HG03457 (cell line): ENCODE measurements at regions not wholly inside any gene's neighbourhood (a gene's known extent, or its start where the extent isn't known, plus 50 kb on each side); places are given as distances from the start of the nearest gene placed in this dataset.

Experiments used
- ATAC-seq: cut with Tn5 transposase; IDR thresholded peaks from one replicate; pipeline ENCODE4 v1.9.1; 2021; ENCODE audit warnings: moderate number of reproducible peaks; ENCODE audit not compliant: unreplicated experiment

DNA sequence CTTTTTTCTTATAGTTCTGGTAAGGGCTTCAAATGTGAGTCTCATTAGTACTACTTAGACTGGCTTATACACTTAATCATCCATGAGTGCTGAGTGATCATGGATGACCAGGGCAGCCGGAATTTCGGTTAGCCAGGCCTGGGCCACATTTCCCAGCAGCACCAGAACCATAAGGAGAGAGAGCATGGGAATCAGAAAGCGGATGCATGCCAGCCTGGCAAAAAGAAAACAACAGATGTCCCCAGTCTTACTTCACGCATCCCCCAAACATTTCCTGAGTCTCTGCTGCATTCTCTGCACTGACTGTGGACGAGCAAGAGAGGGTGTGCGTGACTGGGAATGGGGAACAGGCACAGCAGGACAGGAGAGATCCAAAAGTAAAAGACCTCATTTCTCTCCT is 371.1 kb upstream of the ZNF608 start:
- no peak for ATAC-seq

DNA sequence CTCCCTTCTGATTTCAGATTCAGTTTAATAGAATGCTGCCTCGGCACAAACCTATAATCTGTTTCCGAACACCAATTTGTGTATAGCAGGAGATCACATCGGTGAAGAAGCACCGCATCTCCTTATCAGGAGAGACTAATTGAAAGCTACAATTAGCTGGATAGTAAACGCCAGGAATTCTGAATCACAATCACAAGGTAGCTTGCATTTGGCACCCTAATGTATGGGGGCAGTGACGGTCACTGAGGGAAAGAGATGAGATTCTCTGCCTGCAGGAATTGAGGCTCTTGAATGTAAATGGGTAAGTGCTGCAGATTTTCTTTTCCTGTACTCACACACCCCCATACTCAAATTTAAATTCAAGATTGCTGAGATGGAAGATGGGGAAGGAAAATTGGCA is 373.6 kb upstream of the ZNF608 start:
- ATAC-seq = no peak

DNA sequence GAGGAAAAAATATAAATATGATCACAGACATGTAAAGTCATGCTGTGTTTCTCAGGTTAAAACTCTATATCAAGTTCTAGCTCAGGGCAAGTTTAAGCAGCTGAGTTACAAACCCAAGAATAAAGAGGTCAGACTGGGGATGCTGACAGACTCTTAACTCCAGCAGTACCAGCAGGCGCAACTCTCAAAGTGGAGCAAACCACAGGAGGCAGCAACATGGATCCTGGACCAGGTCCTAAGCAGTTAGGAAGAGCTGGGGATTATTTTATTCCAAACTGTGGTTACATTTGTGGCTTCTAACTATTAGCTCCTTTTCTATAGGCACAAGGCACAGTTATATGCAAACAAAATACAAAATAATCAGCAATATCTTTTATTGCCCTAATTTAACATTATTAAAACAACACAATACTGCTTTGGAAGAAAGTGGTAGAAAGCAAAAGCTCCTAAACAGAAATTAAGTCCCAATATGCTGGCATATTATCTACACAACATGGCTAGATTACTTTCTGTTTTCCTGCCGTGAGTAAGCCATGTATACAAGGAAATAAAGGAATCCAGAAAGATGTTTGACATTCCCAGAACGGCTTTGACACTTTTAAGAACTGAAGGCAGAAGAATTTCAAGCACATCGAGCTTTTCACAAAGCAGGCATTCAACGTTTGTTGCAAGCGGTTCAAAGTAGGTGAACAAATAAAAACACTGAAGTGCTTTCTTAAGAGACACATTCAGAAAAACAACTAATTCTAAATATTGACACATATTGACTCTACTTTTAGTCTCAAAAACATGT is 378.8 kb upstream of the ZNF608 start:
- no peak for ATAC-seq

DNA sequence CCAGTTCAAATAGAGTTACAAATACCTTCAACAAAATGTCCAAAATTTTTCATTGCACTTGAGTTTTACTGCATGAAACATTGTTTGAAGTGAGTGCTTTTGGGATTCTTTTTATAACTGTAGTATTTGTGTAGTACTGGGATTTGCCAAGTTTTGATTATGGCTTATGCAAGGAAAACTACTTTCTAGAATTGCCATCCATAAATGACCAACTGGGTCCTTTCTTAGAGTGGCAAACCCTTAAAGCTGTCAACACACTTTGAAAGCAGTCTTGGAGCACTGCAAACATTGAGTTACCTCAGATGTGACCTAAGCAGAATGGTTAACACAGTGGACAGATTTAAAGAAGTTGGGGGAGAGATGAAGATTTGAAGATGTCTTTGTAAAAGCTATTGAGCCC is 379.6 kb upstream of the ZNF608 start:
- no peak for ATAC-seq

DNA sequence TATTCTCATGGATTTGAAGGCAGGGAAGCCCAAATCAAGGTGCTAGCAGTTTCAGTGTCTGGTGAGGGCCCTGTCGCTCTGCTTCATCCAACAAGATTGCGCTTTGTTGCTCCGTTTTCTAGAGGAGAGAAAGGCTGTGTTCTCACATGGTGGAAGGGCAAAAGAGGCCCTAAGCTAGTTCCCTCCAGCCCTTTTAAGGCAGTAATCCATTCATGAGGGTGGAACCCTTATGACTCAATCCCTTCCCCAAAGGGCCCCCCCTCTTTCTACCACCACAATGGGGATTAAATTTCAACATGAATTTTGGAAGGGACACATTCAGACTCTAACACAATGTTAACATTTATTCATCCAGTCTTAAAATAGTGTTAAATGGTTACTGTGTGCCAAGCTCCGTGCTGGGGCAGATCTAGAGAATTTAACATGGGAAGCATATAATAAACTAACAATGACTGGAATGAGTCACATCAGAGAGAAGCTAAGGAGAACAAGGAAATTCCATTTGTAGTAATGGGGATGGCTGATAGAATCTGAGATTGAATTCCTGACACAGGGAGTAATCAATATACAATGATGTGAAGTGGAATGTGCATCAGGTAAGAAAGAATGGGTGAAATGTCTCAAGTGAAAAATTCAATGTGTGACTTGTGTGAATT is 382.8 kb upstream of the ZNF608 start:
- ATAC-seq = no peak

DNA sequence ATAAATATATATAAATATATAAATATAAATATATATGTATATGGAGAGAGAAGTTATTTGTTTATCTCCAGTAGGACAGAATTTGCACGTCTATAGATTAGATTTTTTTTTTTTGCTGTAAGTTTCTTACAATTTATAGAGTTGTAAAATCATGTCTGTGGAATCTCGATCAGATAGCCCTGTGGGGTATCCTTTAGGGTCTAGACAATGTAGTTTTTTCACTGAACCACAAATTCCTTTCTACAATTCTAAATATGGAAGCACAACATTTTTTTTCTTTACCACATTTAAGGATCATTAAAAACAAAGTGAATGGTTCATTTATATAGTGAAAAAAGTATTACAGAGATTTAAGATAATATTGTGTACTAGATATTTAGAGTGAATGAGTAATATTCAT is 384.2 kb upstream of the ZNF608 start:
- no peak for ATAC-seq

DNA sequence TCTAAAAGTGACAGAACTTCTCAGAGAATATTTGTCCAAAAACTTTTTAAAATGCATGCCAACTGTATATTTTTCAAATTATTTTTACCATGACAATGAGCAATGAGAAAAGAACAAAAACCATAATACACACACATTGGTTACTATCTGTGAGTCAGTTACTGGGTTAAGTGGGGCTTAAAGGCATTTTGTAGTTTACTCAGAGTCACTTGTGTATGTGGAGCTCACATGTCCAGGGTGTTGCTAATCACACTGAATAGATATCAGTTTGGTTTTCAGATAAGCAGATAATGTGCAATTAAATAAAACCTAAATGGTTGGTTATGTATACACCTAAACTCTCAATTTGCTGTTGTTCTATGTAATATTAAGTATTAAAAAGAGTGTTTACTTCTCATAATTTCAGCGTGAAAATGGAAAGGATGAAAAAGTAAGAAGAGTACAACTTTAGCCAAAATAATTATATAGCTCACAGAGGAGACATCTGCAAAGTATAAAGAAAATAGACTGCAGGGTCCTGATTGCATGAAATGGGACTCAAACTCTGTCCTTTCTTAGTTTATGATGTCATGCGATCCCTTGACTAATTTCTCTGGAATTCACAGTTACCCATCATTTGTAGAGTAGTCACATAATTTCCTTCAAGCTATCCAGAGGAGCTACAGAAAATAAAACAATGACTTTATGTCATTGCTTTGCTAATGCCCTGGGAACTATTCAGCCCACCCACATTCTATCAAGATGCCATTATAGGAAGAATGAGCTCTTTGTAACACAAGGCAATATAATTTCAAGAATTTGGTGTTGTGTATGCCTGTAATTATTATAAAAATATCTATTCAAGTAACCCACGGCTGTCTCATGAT is 388.0 kb upstream of the ZNF608 start:
- no peak for ATAC-seq

DNA sequence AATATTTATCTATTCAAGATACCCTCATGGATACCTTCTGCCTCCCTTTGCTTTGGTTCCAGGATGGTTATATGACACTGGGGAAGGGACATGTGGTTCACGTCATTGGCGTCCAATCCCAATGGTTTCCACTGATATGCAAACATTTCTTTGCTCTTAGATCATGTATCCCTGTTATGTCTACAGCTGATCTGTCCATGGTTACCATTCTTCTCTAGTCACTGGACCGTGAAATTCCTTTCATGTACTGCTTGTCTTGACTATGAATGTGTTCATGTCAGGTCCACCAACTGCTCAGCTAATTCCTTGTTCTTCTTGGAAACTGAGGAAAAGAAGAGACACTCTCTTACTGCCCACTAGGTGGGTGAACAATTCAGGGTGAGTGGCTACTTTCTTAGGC is 391.1 kb upstream of the ZNF608 start:
- no peak for ATAC-seq

DNA sequence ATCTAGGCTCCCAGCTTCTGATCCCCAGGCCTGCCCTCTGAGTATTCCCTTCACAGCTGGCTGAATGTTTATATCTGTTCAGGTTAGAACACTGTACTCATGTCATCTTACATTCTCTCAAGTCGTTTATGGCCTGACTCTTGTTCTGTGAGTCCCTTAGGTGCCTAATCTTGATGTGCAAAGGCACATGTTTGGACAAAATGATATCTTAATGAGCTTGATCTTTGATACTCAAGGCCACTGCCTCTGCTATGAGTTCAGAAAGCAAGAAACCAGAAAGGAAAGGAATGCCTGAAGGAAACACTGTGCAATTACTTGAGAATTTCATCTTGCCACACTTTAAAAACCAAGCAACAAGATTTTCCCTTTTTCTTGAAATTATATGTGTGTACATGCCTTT is 391.8 kb upstream of the ZNF608 start:
- ATAC-seq = no peak

DNA sequence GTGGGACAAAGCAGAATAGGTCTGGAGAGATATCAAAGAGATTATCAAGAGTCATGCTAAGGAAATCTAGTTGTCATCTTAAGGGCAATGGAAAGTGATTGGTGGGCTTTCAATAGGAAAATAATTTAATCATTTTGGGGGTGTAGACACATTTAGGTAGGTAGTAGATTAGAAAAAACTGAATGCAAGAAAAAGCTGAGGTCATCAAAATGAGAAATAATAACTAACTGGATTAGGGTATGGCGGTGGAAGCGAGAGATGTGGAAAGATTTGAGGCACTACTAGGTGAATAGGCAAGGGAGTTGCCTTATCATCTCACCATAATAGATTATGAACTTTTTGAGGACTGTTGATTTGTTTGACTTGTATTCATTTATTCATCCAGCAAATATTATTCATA is 393.2 kb upstream of the ZNF608 start:
- ATAC-seq = no peak

DNA sequence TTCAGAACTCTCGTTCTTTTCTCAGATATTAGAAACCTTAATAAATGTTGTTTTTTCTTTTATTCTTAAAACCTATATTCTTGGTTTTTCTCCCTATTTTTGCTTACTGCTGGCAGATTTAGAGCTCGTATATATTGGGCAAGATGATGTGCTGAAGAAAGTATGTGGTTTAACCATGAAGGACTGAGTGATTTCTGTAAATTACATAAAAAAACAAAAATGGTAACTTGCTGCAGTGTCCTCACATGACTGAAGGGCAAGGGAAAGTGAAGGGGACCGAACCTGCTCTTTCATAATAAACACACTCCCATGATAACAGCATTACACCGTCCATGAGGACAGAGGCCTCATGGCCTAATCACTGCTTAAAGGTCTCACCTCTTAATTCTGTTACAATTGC is 393.8 kb upstream of the ZNF608 start:
- no peak for ATAC-seq

DNA sequence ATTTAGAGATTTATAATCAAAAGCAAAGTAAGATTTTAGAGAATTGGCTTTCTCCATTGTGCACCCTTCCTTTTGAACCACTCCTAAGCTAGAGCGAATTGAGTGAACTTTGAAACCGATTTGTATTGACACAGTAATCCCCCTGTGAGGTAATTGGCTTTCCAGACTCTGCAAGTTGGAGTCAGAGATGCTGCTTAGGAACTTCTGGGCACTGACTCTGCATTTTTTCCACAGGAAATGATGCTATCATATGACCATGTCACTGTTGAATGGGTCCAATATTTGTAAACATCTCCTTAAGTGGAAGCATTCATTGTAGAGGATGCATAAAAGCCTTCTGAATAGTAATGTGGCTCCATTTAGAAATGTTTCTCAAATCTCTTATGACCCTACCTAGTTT is 394.4 kb upstream of the ZNF608 start:
- ATAC-seq = no peak

DNA sequence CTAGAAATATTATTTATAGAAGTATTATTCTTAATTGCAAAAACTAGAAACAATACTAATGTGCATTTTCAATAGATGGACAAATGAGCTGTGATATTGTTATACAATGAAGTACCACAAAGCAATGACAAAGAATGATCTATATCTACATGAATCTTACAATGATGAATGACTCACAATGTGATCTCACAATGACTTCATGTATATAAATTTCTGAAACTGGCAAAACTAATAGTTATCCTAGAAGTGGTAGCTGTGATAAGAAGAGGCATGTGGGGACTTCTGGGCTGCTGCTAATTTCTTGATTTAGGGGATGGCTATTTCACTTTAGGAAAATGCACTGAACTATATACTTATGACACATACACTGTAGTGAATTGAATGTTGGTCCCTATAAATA is 396.0 kb upstream of the ZNF608 start:
- no peak for ATAC-seq

DNA sequence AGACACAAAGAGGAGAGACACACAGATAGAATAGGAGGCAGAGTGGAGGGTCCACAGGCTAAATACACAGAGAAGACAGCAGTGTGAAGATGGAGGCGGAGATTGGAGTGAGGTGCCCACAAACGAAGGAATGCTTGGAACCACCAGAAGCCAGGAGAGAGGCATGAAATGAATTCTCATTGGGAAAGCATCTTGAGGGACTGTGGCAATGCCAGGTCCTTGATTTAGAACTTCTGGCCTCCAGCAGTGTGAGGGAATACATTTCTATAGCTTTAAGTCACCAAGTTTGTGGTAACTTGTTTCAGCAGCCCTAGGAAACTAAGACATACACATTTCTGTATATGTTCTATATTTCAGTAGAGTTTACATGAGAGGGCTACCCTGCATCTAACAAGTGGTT is 396.6 kb upstream of the ZNF608 start:
- ATAC-seq = no peak

DNA sequence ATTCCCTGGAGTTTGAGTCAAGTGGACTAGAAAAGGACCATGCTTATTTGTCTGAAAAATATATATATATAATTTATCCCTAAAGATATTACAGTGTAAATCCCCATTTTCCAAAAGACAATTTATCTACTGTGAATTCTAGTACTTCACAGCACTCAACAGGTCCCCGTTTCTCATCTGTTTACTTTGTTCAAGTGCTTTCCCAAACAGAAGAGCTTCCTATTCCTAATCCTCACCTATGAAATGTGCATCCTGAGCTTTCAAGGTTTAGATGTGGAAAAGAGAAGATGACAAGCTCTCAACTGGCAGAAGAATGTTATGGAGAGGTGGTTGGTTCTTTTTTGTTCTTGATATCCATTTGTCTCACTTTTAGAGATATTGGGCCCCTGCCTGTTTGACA is 401.6 kb upstream of the ZNF608 start:
- ATAC-seq = no peak

DNA sequence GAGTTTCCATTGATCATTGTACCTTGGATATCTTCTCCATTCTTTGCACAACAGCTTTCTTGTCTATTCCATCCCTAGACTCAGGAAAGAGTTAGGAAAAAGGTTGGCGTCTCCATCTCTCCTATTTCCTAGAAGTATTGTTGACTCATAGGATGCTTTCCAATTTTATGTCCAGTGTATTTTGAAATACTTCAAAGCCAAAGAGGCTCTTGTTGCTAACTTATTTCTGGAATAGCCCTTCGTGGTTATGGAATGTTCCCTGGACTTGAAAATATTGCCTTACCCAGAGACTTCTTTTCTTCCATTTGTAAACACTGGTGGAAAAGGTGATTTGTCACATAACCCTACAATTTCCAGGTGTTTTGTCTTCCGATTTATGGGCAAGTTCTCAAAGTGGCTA is 402.3 kb upstream of the ZNF608 start:
- no peak for ATAC-seq

DNA sequence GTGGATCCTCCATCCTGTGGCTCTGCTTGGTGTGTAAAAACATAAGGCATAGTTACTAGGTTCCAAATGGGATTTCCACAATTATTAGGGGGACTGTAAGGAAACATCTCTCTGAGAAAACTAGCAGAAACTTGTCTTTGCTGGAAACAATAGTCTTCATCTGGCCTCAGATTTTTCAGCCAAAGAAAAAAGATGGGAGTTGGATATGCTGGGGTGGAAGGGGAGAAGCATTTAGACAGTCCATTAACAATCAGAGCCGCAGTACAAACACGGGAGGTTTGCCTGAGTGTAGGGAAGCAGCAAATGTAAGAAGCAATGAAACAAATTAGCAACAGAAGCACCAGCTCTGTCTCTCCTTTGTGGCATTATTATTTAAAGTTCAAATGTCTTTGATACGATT is 402.7 kb upstream of the ZNF608 start:
- no peak for ATAC-seq

DNA sequence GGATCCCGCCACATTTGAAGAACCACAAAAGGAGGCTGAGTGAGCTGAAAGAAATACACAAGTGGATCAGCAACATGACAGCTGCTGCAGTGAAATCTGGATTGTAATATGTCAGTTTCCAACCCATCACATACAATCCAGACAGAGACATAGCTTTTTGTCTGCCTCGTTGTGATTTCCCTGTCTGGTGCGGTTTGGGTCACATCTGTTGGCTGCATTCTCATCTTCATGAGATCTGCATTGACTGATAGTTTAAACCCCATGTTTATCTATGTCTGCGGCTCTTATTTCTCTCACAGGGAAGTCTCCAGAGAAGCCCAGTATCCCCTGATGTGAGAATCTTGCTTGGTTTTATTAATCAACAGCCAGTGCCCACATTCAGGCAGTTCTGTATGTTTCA is 403.1 kb upstream of the ZNF608 start:
- no peak for ATAC-seq

DNA sequence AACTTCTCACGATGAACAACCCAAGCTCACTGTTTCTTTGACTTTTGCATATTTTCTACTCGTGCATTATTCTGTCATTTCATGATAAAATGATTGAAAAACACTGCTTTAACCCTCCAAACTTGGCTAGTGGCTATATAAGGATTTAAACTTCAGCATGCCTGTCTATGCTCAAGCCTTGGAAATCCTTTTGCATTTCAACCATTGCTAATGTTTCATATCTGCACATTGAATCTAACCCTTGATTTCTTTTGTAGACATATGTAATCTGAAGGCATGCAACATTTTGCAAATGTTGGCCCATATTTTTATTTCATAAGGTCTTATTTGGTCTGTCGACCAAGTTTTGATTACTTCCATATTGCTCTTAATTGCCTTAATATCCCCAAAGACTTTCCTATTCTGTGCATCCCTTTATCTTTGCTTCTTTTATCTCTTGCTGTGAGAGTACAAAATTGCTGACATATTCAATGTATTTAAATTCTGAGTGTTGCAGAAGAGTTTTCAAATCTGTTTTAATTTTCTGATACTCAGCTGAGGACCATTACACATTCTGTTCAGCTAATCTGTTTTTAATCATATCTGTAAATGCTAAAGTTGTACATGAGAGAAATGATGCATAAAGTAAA is 403.7 kb upstream of the ZNF608 start:
- ATAC-seq = no peak

DNA sequence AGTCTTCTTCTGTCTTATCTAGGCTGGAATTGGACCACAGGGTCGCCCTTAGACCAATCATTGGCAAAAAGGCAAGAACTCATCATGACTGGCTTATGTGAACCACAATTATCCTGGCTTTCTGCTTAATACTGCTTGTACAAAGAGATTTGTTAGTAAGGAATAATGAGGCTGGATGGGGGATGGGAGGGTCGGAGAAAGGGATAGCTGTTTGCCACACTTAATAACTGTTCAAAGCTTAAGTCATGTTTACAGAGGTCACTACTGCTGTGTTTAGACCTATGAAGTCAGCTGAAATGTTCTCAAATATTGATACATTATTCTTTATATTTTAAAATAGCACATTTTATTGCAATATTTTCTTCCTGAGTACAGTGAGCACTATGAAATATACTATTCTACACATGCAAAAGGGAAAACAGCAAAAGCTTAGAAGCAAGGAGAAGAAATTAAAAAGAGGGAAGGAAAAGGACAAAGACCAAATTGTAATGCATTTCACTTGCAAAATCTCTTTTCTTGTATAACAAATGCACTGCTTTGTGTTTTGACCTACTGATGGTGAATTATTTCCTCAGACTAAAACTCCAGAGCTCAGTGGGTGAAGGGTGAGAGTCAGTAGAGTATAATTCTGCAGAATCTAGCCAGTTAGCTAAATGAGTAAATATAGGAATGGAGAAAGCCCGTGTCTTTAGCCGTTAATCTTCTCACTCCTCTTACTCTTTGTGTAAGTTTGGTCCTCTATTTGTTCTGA is 404.9 kb upstream of the ZNF608 start:
- ATAC-seq = no peak

DNA sequence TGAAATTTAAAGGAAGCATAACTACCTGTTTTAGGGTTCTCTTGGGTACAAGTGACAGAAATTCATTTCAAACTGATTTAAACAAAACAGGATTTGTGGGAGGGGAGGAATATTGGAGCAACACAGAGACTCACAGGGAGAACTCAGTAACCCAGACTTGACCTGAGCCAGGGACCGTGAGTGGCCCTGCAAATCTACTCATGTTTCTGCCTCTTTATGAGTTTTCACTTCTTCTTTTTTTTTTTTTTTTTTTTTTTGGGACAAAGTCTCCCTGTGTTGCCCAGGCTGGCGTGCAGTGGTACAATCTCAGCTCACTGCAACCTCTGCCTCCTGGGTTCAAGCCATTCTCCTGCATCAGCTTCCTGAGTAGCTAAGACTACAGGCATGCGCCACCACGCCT is 405.6 kb upstream of the ZNF608 start:
- no peak for ATAC-seq
